Epithelial cell of proximal tubule (primary cell): ENCODE measurements at regions not wholly inside any gene's neighbourhood (a gene's known extent, or its start where the extent isn't known, plus 50 kb on each side); places are given as distances from the start of the nearest gene placed in this dataset.

Experiments used
- DNase-seq: peaks from one replicate; pipeline ENCODE4 v3.0.0-alpha.2; 2011; ENCODE audit warnings: low read depth
- H3K4me3 ChIP-seq: 2 replicates; pipeline ENCODE4 v1.5.1; 2011; ENCODE audit warnings: low read depth, mild to moderate bottlenecking, low read length
- CTCF ChIP-seq: conservative IDR thresholded peaks from 2 replicates; pipeline ENCODE4 v1.5.1; 2012; ENCODE audit warnings: low read depth, mild to moderate bottlenecking, low read length

DNA sequence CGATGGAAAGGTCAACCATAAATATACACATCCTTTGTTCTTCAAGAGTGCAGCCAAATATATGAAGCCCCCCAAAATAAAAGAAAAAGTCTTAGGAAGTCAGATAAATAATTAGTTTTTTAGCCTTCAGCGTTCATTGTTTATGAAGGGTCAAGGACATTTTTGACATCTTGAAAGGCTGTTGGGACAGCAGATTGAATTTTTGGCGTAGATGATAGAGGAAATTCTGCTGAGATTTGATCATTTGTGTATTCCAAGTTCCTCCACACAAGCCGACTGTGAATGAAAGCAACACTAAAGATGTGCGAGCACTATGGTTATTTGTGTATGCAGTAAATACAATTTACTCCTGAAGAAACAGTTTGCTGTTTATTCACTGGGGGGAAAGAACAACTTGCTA lies 177.8 kb upstream of the PARD3B start:
- no peak overlapping the region for H3K4me3 ChIP-seq
- TF ChIP-seq CTCF = no peak
- no peak for DNase-seq

DNA sequence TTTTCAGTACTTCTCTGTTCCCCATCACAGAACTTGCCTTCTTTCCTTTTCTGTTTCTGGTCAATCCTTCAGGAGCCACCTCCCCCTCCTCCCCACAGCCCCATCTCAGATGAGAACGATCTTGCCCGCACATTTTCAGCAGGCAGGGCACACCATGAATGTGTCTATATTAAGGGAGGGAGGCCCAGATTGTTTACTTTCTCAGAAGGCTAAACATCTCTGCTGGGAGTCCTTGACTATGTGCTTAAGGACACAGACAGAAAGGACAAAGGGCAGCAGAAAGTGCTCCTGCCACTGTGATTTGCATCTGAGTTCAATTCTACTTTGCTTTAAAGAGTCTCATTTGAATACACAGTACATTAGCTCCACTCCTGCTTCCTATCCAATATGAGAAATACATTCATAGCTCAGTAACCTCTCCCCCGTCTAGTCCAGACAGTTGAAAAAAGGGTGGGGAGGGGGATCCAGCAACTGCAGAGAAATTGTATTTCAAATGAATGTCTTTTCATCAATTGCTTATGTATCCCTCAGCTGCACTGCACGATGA lies 175.0 kb upstream of the PARD3B start:
- no peak overlapping the region for H3K4me3 ChIP-seq
- no peak for TF ChIP-seq CTCF
- DNase-seq = no peak

DNA sequence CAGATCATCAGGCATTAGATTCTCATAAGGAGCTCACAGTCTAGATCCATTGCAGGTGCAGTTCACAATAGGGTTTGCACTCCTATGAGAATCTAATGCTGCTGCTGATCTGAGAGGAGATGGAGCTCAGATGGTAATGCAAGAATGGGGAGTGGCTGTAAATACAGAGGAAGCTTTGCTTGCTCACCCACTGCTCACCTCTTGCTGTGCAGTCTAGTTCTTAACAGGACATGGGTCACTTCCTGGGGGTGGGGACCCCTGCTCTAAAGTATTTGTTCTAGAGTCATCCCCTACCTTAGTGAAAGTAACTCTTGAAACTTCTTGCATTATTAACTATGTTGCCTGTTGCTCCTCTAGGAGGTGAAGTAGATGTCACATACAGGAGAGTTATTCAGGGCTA lies 171.3 kb upstream of the PARD3B start:
- no peak for TF ChIP-seq CTCF
- no peak for DNase-seq
- H3K4me3 ChIP-seq = no peak overlapping the region

GRCh38 chr2:204380141-204380881 lies 165.0 kb upstream of the PARD3B start:
- DNase-seq = no peak

DNA sequence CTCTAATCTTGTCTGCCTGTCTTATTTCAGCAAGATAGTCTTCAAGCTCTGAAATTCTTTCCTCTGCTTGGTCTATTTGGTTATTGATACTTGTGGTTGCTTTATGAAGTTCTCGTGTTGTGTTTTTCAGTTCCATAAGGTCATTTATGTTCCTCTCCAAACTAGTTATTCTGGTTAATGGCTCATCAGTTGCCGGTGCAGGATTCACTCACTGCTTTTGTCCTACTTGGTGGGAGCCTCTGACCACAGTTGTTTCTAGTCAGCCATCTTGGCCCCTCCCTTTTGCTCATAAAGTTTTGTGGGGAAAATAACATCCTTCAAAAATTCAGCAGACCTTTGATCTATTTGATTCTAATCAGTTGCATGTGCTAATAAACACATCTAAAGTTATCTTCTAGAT lies 158.6 kb upstream of the PARD3B start:
- no peak overlapping the region for H3K4me3 ChIP-seq
- no peak for DNase-seq
- no peak for TF ChIP-seq CTCF

More at GRCh38 chr2:204380141-204380881, 165.0 kb upstream of the PARD3B start:
- no peak overlapping the region for H3K4me3 ChIP-seq
- TF ChIP-seq CTCF = no peak

- no peak overlapping the region for H3K4me3 ChIP-seq
- no peak for DNase-seq
- TF ChIP-seq CTCF = no peak
Observed at GRCh38 chr2:204389120-204389519, 156.2 kb upstream of the PARD3B start.

GRCh38 chr2:204389856-204390255 lies 155.4 kb upstream of the PARD3B start:
- no peak for TF ChIP-seq CTCF
- no peak overlapping the region for H3K4me3 ChIP-seq
- DNase-seq = no peak
